SK-N-MC (cell line): ENCODE measurements at regions not wholly inside any gene's neighbourhood (a gene's known extent, or its start where the extent isn't known, plus 50 kb on each side); places are given as distances from the start of the nearest gene placed in this dataset.

Experiments
- FOXP2 ChIP-seq: optimal IDR thresholded peaks from 2 replicates; pipeline ENCODE3; 2011; ENCODE audit warnings: mild to moderate bottlenecking, moderate library complexity; ENCODE audit not compliant: insufficient read depth; ENCODE audit errors: extremely low read length, control extremely low read depth
- POLR2AphosphoS5 ChIP-seq: IDR thresholded peaks from 2 replicates; pipeline ENCODE4 v1.6.1; 2012; ENCODE audit warnings: mild to moderate bottlenecking, low read depth, low read length, borderline replicate concordance

GRCh38 chr20:20872428-20872827, 160.0 kb upstream of the RALGAPA2 start:
- no peak for TF ChIP-seq FOXP2
- TF ChIP-seq POLR2AphosphoS5 = no peak
